GM23248 (cell line): ENCODE measurements at regions not wholly inside any gene's neighbourhood (a gene's known extent, or its start where the extent isn't known, plus 50 kb on each side); places are given as distances from the start of the nearest gene placed in this dataset.

Experiments used
- DNase-seq: peaks from one replicate; pipeline ENCODE4 v3.0.0-alpha.2; 2015
- H2AFZ ChIP-seq: fragments of 200-600 bp; sonication (generic); 2 replicates; pipeline ENCODE4 v1.6.1; 2016; ENCODE audit warnings: antibody characterized with exemption
- H3F3A ChIP-seq: fragments of 200-600 bp; sonication (generic); 2 replicates; pipeline ENCODE4 v1.6.1; 2016; ENCODE audit warnings: mild to moderate bottlenecking, antibody characterized with exemption, mixed run types; ENCODE audit not compliant: insufficient read depth
- H3K27ac ChIP-seq: fragments of 200-600 bp; sonication (generic); 2 replicates; pipeline ENCODE4 v1.5.1; 2016; ENCODE audit warnings: mild to moderate bottlenecking
- H3K27me3 ChIP-seq: fragments of 200-600 bp; sonication (generic); replicated peaks from 2 replicates; pipeline ENCODE4 v1.6.1; 2016; ENCODE audit warnings: mild to moderate bottlenecking; ENCODE audit not compliant: insufficient read depth
- H3K36me3 ChIP-seq: fragments of 200-600 bp; sonication (generic); 2 replicates; pipeline ENCODE4 v1.6.1; 2016; ENCODE audit warnings: low read depth, mild to moderate bottlenecking
- H3K4me1 ChIP-seq: fragments of 200-600 bp; sonication (generic); 2 replicates; pipeline ENCODE4 v1.6.1; 2016; ENCODE audit warnings: mild to moderate bottlenecking; ENCODE audit not compliant: insufficient read depth
- H3K4me2 ChIP-seq: fragments of 200-600 bp; sonication (generic); one replicate; pipeline ENCODE4 v1.6.1; 2016; ENCODE audit warnings: mild to moderate bottlenecking; ENCODE audit not compliant: unreplicated experiment
- H3K4me3 ChIP-seq: fragments of 200-600 bp; sonication (generic); 2 replicates; pipeline ENCODE4 v1.5.1; 2016; ENCODE audit warnings: mild to moderate bottlenecking
- H3K79me2 ChIP-seq: fragments of 200-600 bp; sonication (generic); 2 replicates; pipeline ENCODE4 v1.6.1; 2016; ENCODE audit warnings: mild to moderate bottlenecking; ENCODE audit not compliant: insufficient read depth
- H3K9ac ChIP-seq: fragments of 200-600 bp; sonication (generic); 2 replicates; pipeline ENCODE4 v1.6.1; 2016; ENCODE audit warnings: mild to moderate bottlenecking
- H3K9me2 ChIP-seq: fragments of 200-600 bp; sonication (generic); 2 replicates; pipeline ENCODE4 v1.6.1; 2016; ENCODE audit warnings: mixed run types, mild to moderate bottlenecking, moderate library complexity; ENCODE audit not compliant: insufficient read depth
- H3K9me3 ChIP-seq: fragments of 200-600 bp; sonication (generic); one replicate; pipeline ENCODE4 v1.6.1; 2017; ENCODE audit warnings: low read depth
- H4K20me1 ChIP-seq: fragments of 200-600 bp; sonication (generic); 2 replicates; pipeline ENCODE4 v1.6.0; 2016; ENCODE audit not compliant: insufficient read depth
- EZH2 ChIP-seq: fragments of 200-600 bp; sonication (generic); IDR thresholded peaks from 2 replicates; pipeline ENCODE4 v1.6.1; 2018; ENCODE audit warnings: antibody characterized with exemption, mild to moderate bottlenecking; ENCODE audit not compliant: insufficient read depth, poor library complexity, severe bottlenecking
- EZH2phosphoT487 ChIP-seq: fragments of 200-600 bp; sonication (generic); IDR thresholded peaks from 2 replicates; pipeline ENCODE4 v1.6.1; 2018; ENCODE audit warnings: antibody characterized with exemption, moderate library complexity, mild to moderate bottlenecking, low read depth; ENCODE audit not compliant: insufficient read depth
- WGBS, 2 experiments: methylation state at CpG; one replicate each; pipeline ENCODE4 v1.1.6; 2015 to 2017; ENCODE audit warnings: low lambda C conversion rate in 2 of 2, low coverage in 1 of 2; ENCODE audit errors: missing lambda C conversion rate in 2 of 2; 5-methylcytosine and 5-hydroxymethylcytosine counted together
- in situ Hi-C: fragments of 300-500 bp; cut with MboI; formaldehyde crosslinking; loops from 2 replicates; pipeline ENCODE4 v1.15.0; 2020

DNA sequence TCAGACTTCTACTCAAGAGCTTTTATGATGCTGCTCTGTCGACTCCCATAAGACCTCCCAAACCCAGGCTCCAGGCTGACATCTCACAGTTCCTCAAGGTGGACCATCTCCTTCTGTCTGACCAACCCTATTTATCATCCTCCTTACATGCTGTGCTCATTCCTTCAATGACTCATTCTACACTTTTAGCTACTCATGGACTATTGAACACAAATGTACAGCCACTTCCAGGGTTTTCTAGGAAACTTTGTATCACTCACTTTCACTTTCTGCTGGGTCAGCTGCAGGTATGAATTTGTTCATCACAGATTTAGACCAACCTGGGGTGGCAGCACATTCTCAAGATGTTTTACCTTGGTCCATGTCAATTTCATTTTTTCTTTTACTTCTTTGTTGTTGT, 162.4 kb upstream of the FAM20A start:
- Histone ChIP-seq H3K27ac (no peak overlapping the region), H3K36me3 (no peaks in the 10 kb centered on the region), H3K79me2 (no peaks in the 10 kb centered on the region), H3K9ac (no peak overlapping the region), H3K9me3 (no peaks in the 10 kb centered on the region), H3F3A (peaks cover 9% of the 10 kb centered on the region), H4K20me1 (no peaks in the 10 kb centered on the region), H3K4me2 (no peak overlapping the region), H3K27me3 (no peaks in the 10 kb centered on the region), H3K4me3 (no peak overlapping the region), H3K4me1 (peaks cover 7% of the 10 kb centered on the region), H3K9me2 (no peaks in the 10 kb centered on the region), H2AFZ (no peak overlapping the region)
- peak; percentile 71 for DNase-seq
- TF ChIP-seq EZH2phosphoT487, result no peak
- no peak for TF ChIP-seq EZH2
- in situ Hi-C loops, result no loop called here
- 92 to 94% methylated on average over 1 of the region's 1 CpG for WGBS, 2 experiments

GRCh38 chr17:68762911-68763310, 161.7 kb upstream of the FAM20A start:
- DNase-seq, result no peak
- H3K4me1 ChIP-seq, result peaks cover 7% of the 10 kb centered on the region
- 37 to 44% methylated on average over 2 of the region's 2 CpGs for whole genome bisulfite sequencing, 2 experiments
- no peaks in the 10 kb centered on the region for H3K9me3 ChIP-seq
- no peaks in the 10 kb centered on the region for H3K79me2 ChIP-seq
- no peak overlapping the region for H2AFZ ChIP-seq
- H3K36me3 ChIP-seq, result no peaks in the 10 kb centered on the region
- no peaks in the 10 kb centered on the region for H4K20me1 ChIP-seq
- H3K4me2 ChIP-seq, result no peak overlapping the region
- H3F3A ChIP-seq, result peaks cover 9% of the 10 kb centered on the region
- no peak for TF ChIP-seq EZH2phosphoT487
- TF ChIP-seq EZH2, result no peak
- no peaks in the 10 kb centered on the region for H3K27me3 ChIP-seq
- H3K4me3 ChIP-seq, result no peak overlapping the region
- no peaks in the 10 kb centered on the region for H3K9me2 ChIP-seq
- no peak overlapping the region for H3K27ac ChIP-seq
- no peak overlapping the region for H3K9ac ChIP-seq
- in situ Hi-C loops, result no loop called here

DNA sequence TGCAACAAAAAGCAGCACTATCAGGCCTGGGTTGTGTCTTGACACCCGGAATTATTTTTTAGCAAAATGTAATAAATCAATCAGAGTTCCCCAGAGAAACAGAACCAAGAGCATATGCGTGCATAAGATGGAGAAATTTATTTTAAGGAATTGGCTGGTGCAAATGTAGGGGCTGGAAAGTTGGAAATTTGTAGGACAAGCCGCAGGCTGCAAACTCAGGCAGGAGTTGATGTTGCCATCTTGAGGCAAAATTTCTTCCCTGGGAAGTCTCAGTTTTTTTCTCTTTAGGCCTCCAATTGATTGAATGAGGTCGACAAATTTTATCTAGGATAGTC, 158.9 kb upstream of the FAM20A start:
- WGBS, 2 experiments, result 48 to 50% methylated on average over 4 of the region's 4 CpGs
- TF ChIP-seq EZH2 (no peak), EZH2phosphoT487 (no peak)
- no peak overlapping the region for H3K4me3 ChIP-seq
- H3K27ac ChIP-seq, result no peak overlapping the region
- H4K20me1 ChIP-seq, result no peaks in the 10 kb centered on the region
- peaks cover 7% of the 10 kb centered on the region for H3K4me1 ChIP-seq
- no peak overlapping the region for H3K4me2 ChIP-seq
- H3K79me2 ChIP-seq, result no peaks in the 10 kb centered on the region
- no peaks in the 10 kb centered on the region for H3K27me3 ChIP-seq
- peaks cover 9% of the 10 kb centered on the region for H3F3A ChIP-seq
- H3K9me3 ChIP-seq, result no peaks in the 10 kb centered on the region
- in situ Hi-C loops, result no loop called here
- no peak for DNase-seq
- H3K9ac ChIP-seq, result no peak overlapping the region
- peak overlapping the region; percentile 92; the same call in 1 of the 2 replicates for H2AFZ ChIP-seq
- no peaks in the 10 kb centered on the region for H3K9me2 ChIP-seq
- no peaks in the 10 kb centered on the region for H3K36me3 ChIP-seq

GRCh38 chr17:68759343-68760140, 158.4 kb upstream of the FAM20A start:
- no peaks in the 10 kb centered on the region for H3K9me2 ChIP-seq
- peak overlapping the region; percentile 87 for H3K4me2 ChIP-seq
- peaks cover 7% of the 10 kb centered on the region for H3K4me1 ChIP-seq
- no peaks in the 10 kb centered on the region for H3K27me3 ChIP-seq
- peak overlapping the region; percentile 77 for H3K4me3 ChIP-seq
- peaks cover 9% of the 10 kb centered on the region for H3F3A ChIP-seq
- no peaks in the 10 kb centered on the region for H4K20me1 ChIP-seq
- peak overlapping the region; percentile 92 for H2AFZ ChIP-seq
- in situ Hi-C loops, result loop anchor here (5.0 kb wide), 1 partner anchor 217 kb away; no protein-coding TSS in a partner anchor
- no peak for TF ChIP-seq EZH2phosphoT487
- no peak for TF ChIP-seq EZH2
- WGBS, 2 experiments, result 1% methylated on average over 12 of the region's 12 CpGs
- DNase-seq, result peak; percentile 98
- no peaks in the 10 kb centered on the region for H3K79me2 ChIP-seq
- H3K36me3 ChIP-seq, result no peaks in the 10 kb centered on the region
- H3K9ac ChIP-seq, result peak overlapping the region; percentile 85
- peak overlapping the region; percentile 93 for H3K27ac ChIP-seq
- H3K9me3 ChIP-seq, result no peaks in the 10 kb centered on the region
